DOHH2 (cell line): ENCODE measurements at regions not wholly inside any gene's neighbourhood (a gene's known extent, or its start where the extent isn't known, plus 50 kb on each side); places are given as distances from the start of the nearest gene placed in this dataset.

ENCODE experiments used
- CTCF ChIP-seq: fragments of 200-600 bp; sonication (generic); IDR thresholded peaks from one replicate; pipeline ENCODE4 v1.5.1; 2014; ENCODE audit warnings: antibody characterized with exemption, mild to moderate bottlenecking, low read depth, low read length; ENCODE audit not compliant: poor library complexity, severe bottlenecking
- EZH2phosphoT487 ChIP-seq: fragments of 200-600 bp; sonication (generic); IDR thresholded peaks from 2 replicates; pipeline ENCODE4 v1.6.1; 2017; ENCODE audit warnings: borderline replicate concordance, mild to moderate bottlenecking, antibody characterized with exemption, low read length, moderate library complexity, mixed read lengths

- TF ChIP-seq CTCF (peak; percentile 82), EZH2phosphoT487 (no peak)
Measured at GRCh38 chr3:72665701-72666446, 182.4 kb downstream of the SHQ1 start.
